NCI-H2029 treated with DMSO at 0.1 percent for 48 hours (cell line): ENCODE measurements at regions not wholly inside any gene's neighbourhood (a gene's known extent, or its start where the extent isn't known, plus 50 kb on each side); places are given as distances from the start of the nearest gene placed in this dataset.
"Not testable (repeated sequence)": the region's sequence is repeated elsewhere in the genome, so short reads cannot be mapped to it uniquely, and the experiment has no call there.

Experiments
- DNase-seq: peaks from one replicate; lab custom pipeline; 2025; lab: John Stamatoyannopoulos, UW

- no peak for DNase-seq
These were observed 366.3 kb downstream of the RPS6KC1 start for GRCh38 chr1:213417225-213417820.

GRCh38 chr1:213417846-213418245 lies 366.8 kb downstream of the RPS6KC1 start:
- DNase-seq, result no peak

- no peak for DNase-seq
These were observed 367.4 kb downstream of the RPS6KC1 start for GRCh38 chr1:213418268-213419071.

- DNase-seq, result no peak
These were observed 368.5 kb downstream of the RPS6KC1 start for GRCh38 chr1:213419401-213420030.

- DNase-seq, result not testable (repeated sequence)
These were observed 370.1 kb downstream of the RPS6KC1 start for GRCh38 chr1:213421178-213421577.

- DNase-seq, result peak; percentile 24
These were observed 372.0 kb downstream of the RPS6KC1 start for GRCh38 chr1:213423041-213423440.

- DNase-seq, result no peak
These were observed 372.6 kb downstream of the RPS6KC1 start for GRCh38 chr1:213423605-213424004.

- DNase-seq, result peak; percentile 15
These were observed 374.5 kb downstream of the RPS6KC1 start for GRCh38 chr1:213425376-213426030.

GRCh38 chr1:213429642-213430041 lies 378.6 kb downstream of the RPS6KC1 start:
- no peak for DNase-seq

GRCh38 chr1:213435715-213436114 lies 384.7 kb downstream of the RPS6KC1 start:
- DNase-seq, result no peak

- no peak for DNase-seq
These were observed 387.3 kb downstream of the RPS6KC1 start for GRCh38 chr1:213438339-213438738.

- DNase-seq, result no peak
These were observed 388.7 kb downstream of the RPS6KC1 start for GRCh38 chr1:213439703-213440102.

GRCh38 chr1:213440766-213441165 lies 389.7 kb downstream of the RPS6KC1 start:
- no peak for DNase-seq

GRCh38 chr1:213443415-213443814 lies 392.4 kb downstream of the RPS6KC1 start:
- no peak for DNase-seq

GRCh38 chr1:213444224-213444623 lies 393.2 kb downstream of the RPS6KC1 start:
- DNase-seq, result no peak

- DNase-seq, result no peak
These were observed 395.5 kb downstream of the RPS6KC1 start for GRCh38 chr1:213446496-213446895.

- no peak for DNase-seq
These were observed 397.3 kb downstream of the RPS6KC1 start for GRCh38 chr1:213448360-213448759.

GRCh38 chr1:213448776-213449175 lies 397.7 kb downstream of the RPS6KC1 start:
- no peak for DNase-seq

GRCh38 chr1:213452501-213452900 lies 401.5 kb downstream of the RPS6KC1 start:
- no peak for DNase-seq

GRCh38 chr1:213457186-213457585 lies 406.1 kb downstream of the RPS6KC1 start:
- DNase-seq, result no peak

- DNase-seq, result no peak
These were observed 406.7 kb downstream of the RPS6KC1 start for GRCh38 chr1:213457733-213458132.

GRCh38 chr1:213462374-213462773 lies 411.3 kb downstream of the RPS6KC1 start:
- DNase-seq, result not testable (repeated sequence)
